ENCODE measurements at regions not wholly inside any gene's neighbourhood (a gene's known extent, or its start where the extent isn't known, plus 50 kb on each side); places are given as distances from the start of the nearest gene placed in this dataset.

- TF ChIP-seq CTCF (IDR thresholded peaks at IDR 0.05) (no peak), EP300 (IDR thresholded peaks at IDR 0.05) (no peak), POLR2A (IDR thresholded peaks at IDR 0.05) (no peak), POLR2AphosphoS5 (IDR thresholded peaks at IDR 0.05) (no peak)
Measured at GRCh38 chr5:23001120-23001519, 148.0 kb upstream of the CDH12 start.
